IPS-20b (cell line): ENCODE measurements at regions not wholly inside any gene's neighbourhood (a gene's known extent, or its start where the extent isn't known, plus 50 kb on each side); places are given as distances from the start of the nearest gene placed in this dataset.

Source experiments
- H3K27ac ChIP-seq: one replicate; pipeline ENCODE4 v1.5.1; 2013; ENCODE audit warnings: low read length
- H3K27me3 ChIP-seq: 2 replicates; pipeline ENCODE4 v1.6.1; 2013; ENCODE audit warnings: mild to moderate bottlenecking, low read length, inconsistent platforms; ENCODE audit not compliant: insufficient read depth
- H3K36me3 ChIP-seq: 2 replicates; pipeline ENCODE4 v1.6.1; 2013; ENCODE audit warnings: low read depth, mild to moderate bottlenecking, inconsistent platforms, low read length, moderate library complexity; ENCODE audit not compliant: insufficient read depth
- H3K4me1 ChIP-seq: 2 replicates; pipeline ENCODE4 v1.6.1; 2013; ENCODE audit warnings: mild to moderate bottlenecking, control low read depth, inconsistent platforms, low read length, moderate library complexity; ENCODE audit not compliant: insufficient read depth
- H3K4me3 ChIP-seq: 2 replicates; pipeline ENCODE4 v1.5.1; 2013; ENCODE audit warnings: mild to moderate bottlenecking, low read length, inconsistent platforms
- H3K9ac ChIP-seq: 2 replicates; pipeline ENCODE4 v1.6.1; 2013; ENCODE audit warnings: low read depth, mild to moderate bottlenecking, inconsistent platforms, low read length, moderate library complexity
- H3K9me3 ChIP-seq: 2 replicates; pipeline ENCODE4 v1.6.1; 2013; ENCODE audit warnings: mild to moderate bottlenecking, low read depth, low read length, inconsistent platforms; ENCODE audit not compliant: insufficient read depth

DNA sequence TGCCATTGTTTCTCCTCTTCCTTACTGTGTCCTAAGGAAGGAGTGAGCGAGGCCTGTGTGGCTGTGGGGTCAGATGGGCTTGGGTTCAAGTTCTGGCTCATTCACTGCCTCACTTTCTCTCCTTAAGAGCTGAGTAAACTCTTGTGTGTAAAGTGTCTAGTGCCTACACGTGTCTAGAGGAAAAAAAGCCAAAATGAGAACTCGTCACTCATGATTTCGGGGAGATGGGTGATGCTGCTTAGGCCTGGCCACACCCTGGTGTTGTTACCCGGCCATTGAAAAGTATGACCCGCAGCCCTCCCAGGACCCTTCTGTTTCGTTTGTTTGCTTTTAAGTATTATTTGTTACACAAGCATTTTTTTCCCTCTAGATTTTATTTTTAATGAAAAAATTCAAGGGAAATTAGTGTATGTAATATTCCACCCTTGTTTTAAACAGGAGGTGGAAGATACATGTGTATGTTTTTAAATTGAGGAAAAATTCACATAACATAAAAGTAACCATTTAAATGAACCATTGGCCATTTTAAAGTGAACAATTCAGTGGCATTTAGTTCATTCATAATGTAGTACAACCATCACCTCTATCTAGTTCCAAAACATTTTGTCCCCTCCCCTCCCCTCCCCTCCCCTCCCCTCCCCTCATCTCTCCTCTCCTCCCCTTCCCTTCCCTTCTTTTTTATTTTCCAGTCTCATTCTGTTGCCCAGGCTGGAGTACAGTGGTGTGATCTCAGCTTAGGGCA lies 71.0 kb downstream of the CEBPB start:
- Histone ChIP-seq H3K9ac (no peak overlapping the region), H3K9me3 (no peaks in the 10 kb centered on the region), H3K4me1 (no peaks in the 10 kb centered on the region), H3K27me3 (no peaks in the 10 kb centered on the region), H3K27ac (no peak overlapping the region), H3K36me3 (no peaks in the 10 kb centered on the region), H3K4me3 (no peak overlapping the region)

DNA sequence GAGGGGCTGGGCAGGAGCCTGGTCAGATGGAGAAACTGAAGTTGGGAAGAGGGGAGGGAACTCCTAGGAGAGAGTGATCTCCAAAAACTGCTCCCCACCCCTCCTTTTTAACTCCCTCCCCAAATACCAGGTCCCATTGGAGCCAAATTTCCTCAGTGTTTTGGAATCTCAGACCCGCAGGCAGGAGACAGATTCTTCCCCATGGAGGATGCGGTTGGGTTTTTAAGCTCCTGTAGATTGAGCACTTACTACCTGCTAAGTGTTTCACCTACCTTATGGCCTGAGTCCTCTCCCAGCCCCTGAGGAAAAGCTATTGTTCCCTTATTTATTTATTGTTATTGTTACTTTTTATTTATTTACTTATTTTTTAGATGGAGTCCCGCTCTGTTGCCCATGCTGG lies 73.2 kb downstream of the CEBPB start:
- H3K9me3 ChIP-seq = no peaks in the 10 kb centered on the region
- H3K4me1 ChIP-seq = peaks cover 5% of the 10 kb centered on the region; the same call in 1 of the 2 replicates
- no peak overlapping the region for H3K27ac ChIP-seq
- no peaks in the 10 kb centered on the region for H3K36me3 ChIP-seq
- H3K4me3 ChIP-seq = no peak overlapping the region
- no peaks in the 10 kb centered on the region for H3K27me3 ChIP-seq
- no peak overlapping the region for H3K9ac ChIP-seq

- peaks cover 5% of the 10 kb centered on the region; the same call in 1 of the 2 replicates for H3K4me1 ChIP-seq
- H3K27me3 ChIP-seq = no peaks in the 10 kb centered on the region
- no peaks in the 10 kb centered on the region for H3K9me3 ChIP-seq
- H3K9ac ChIP-seq = no peak overlapping the region
- no peaks in the 10 kb centered on the region for H3K36me3 ChIP-seq
- H3K27ac ChIP-seq = no peak overlapping the region
- no peak overlapping the region for H3K4me3 ChIP-seq
Measured at GRCh38 chr20:50264534-50265145, 74.0 kb downstream of the CEBPB start.

GRCh38 chr20:50265245-50265946 lies 74.8 kb downstream of the CEBPB start:
- no peak overlapping the region for H3K4me3 ChIP-seq
- no peaks in the 10 kb centered on the region for H3K36me3 ChIP-seq

DNA sequence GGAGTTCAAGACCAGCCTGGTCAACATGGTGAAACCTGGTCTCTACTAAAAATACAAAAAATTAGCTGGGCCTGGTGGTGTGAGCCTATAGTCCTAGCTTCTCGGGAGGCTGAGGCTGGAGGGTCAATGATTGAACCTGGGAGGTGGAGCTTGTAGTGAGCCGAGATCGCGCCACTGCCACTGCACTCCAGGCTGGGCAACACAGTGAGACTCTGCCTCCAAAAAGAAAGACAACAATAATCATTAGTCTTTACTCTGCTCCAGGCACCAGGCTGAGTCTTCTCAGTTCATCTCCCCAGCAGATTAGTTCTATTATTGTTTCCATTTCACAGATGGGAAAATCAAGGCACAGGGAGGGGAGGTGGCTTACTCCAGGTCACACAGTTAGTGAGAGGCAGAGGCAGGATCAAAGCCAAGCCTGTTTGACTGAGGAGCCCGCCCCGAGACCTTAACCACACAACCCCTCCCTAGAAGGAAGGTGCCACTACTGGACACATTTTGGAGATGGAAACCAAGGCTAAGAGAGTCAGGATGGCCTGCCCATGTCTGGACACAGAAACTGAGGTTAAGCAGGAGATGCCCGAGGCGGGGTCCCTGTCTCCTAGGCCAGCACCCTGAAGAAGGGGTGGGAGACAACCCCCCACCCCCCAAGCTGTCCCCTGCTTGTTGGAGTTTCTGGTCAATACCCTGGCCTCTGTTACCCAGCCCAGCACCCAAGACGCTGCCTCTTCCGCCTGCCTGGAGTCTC lies 75.8 kb downstream of the CEBPB start:
- Histone ChIP-seq H3K4me1 (peaks cover 5% of the 10 kb centered on the region; the same call in 1 of the 2 replicates), H3K4me3 (no peak overlapping the region), H3K27ac (no peak overlapping the region), H3K9me3 (no peaks in the 10 kb centered on the region), H3K9ac (no peak overlapping the region), H3K36me3 (no peaks in the 10 kb centered on the region), H3K27me3 (no peaks in the 10 kb centered on the region)

More at GRCh38 chr20:50265245-50265946, 74.8 kb downstream of the CEBPB start:
- H3K9ac ChIP-seq = no peak overlapping the region
- peaks cover 5% of the 10 kb centered on the region; the same call in 1 of the 2 replicates for H3K4me1 ChIP-seq
- no peak overlapping the region for H3K27ac ChIP-seq
- no peaks in the 10 kb centered on the region for H3K27me3 ChIP-seq
- no peaks in the 10 kb centered on the region for H3K9me3 ChIP-seq

- Histone ChIP-seq H3K9me3 (no peaks in the 10 kb centered on the region), H3K27me3 (no peaks in the 10 kb centered on the region), H3K36me3 (no peaks in the 10 kb centered on the region), H3K4me3 (no peak overlapping the region), H3K27ac (no peak overlapping the region), H3K4me1 (peaks cover 5% of the 10 kb centered on the region; the same call in 1 of the 2 replicates), H3K9ac (no peak overlapping the region)
Measured at GRCh38 chr20:50267041-50267865, 76.6 kb downstream of the CEBPB start.

DNA sequence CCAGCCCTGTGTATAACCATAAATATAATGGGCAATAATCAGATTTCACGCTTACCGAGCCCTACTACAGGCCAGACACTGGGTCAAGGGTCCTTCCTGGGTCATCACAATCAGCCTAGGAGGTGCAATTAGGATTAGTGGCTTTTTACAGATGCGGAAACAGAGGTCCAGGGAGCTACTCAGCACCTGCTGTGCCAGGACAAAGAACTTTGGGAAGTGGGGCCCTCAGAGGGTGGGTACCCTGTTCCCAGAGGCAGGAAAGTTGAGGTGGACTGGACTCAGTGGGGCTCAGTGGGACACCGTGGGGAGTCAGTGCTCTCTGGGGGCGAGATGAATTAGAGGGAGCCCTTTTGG lies 77.2 kb downstream of the CEBPB start:
- no peaks in the 10 kb centered on the region for H3K36me3 ChIP-seq
- H3K9me3 ChIP-seq = no peaks in the 10 kb centered on the region
- H3K27ac ChIP-seq = no peak overlapping the region
- H3K9ac ChIP-seq = no peak overlapping the region
- no peaks in the 10 kb centered on the region for H3K27me3 ChIP-seq
- H3K4me1 ChIP-seq = peaks cover 5% of the 10 kb centered on the region; the same call in 1 of the 2 replicates
- no peak overlapping the region for H3K4me3 ChIP-seq

- no peak overlapping the region for H3K9ac ChIP-seq
- H3K27ac ChIP-seq = no peak overlapping the region
- H3K27me3 ChIP-seq = no peaks in the 10 kb centered on the region
- peaks cover 5% of the 10 kb centered on the region; the same call in 1 of the 2 replicates for H3K4me1 ChIP-seq
- H3K9me3 ChIP-seq = no peaks in the 10 kb centered on the region
- no peaks in the 10 kb centered on the region for H3K36me3 ChIP-seq
- H3K4me3 ChIP-seq = no peak overlapping the region
Measured at GRCh38 chr20:50269091-50270033, 78.7 kb downstream of the CEBPB start.

DNA sequence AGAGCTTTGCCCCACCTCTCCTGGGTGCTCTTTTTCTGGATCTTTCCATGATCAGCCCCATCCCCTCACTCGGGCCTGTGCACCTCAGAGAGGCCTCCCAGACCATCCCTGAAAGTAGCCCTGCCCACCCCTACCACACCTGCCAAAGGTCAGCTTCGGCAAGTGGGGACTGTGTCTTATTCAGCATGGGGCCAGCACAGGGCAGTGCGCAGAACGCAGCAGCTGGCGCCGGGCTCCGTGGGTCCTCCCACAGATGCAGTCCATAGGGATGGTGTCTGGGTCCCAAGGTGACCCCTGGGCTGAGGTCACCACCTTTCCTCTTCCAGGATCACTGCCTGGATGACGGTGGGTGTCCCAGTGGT lies 79.4 kb downstream of the CEBPB start:
- Histone ChIP-seq H3K4me3 (no peak overlapping the region), H3K9me3 (no peaks in the 10 kb centered on the region), H3K27ac (no peak overlapping the region), H3K9ac (no peak overlapping the region), H3K36me3 (no peaks in the 10 kb centered on the region), H3K4me1 (peaks cover 5% of the 10 kb centered on the region; the same call in 1 of the 2 replicates), H3K27me3 (no peaks in the 10 kb centered on the region)

- Histone ChIP-seq H3K27ac (no peak overlapping the region), H3K27me3 (no peaks in the 10 kb centered on the region), H3K4me3 (no peak overlapping the region), H3K9me3 (no peaks in the 10 kb centered on the region), H3K9ac (no peak overlapping the region), H3K36me3 (no peaks in the 10 kb centered on the region), H3K4me1 (peaks cover 5% of the 10 kb centered on the region; the same call in 1 of the 2 replicates)
Measured at GRCh38 chr20:50270569-50270968, 79.9 kb downstream of the CEBPB start.
